Activated CD4-positive, alpha-beta memory T cell treated with anti-CD3 and anti-CD28 coated beads for 36 hours (primary cell): ENCODE measurements at regions not wholly inside any gene's neighbourhood (a gene's known extent, or its start where the extent isn't known, plus 50 kb on each side); places are given as distances from the start of the nearest gene placed in this dataset.
"Not testable (repeated sequence)": the region's sequence is repeated elsewhere in the genome, so short reads cannot be mapped to it uniquely, and the experiment has no call there.

Experiments used
- CTCF ChIA-PET: fragments of 350-600 bp; sonication (Branson Sonifier 250); formaldehyde crosslinking; loops from one replicate; lab custom pipeline; 2021; ENCODE audit warnings: antibody characterized with exemption, inconsistent platforms; lab: Charles Lee
- POLR2A ChIA-PET: fragments of 350-600 bp; sonication (Branson Sonifier 250); formaldehyde crosslinking; loops from one replicate; lab custom pipeline; 2021; ENCODE audit warnings: antibody characterized with exemption; lab: Charles Lee
- DNase-seq: peaks from one replicate; pipeline ENCODE4 v3.0.0-alpha.2; 2020
- H3K27ac Mint-ChIP-seq: one replicate; pipeline ENCODE4 v1.8.0; 2021; ENCODE audit warnings: mixed read lengths
- H3K27me3 Mint-ChIP-seq: one replicate; pipeline ENCODE4 v1.8.0; 2021; ENCODE audit warnings: mixed read lengths
- H3K36me3 Mint-ChIP-seq: one replicate; pipeline ENCODE4 v1.8.0; 2021; ENCODE audit warnings: mixed read lengths
- H3K4me1 Mint-ChIP-seq: one replicate; pipeline ENCODE4 v1.8.0; 2021; ENCODE audit warnings: low read depth, mixed read lengths
- H3K4me3 Mint-ChIP-seq: one replicate; pipeline ENCODE4 v1.8.0; 2021; ENCODE audit warnings: mild to moderate bottlenecking, mixed read lengths
- H3K9me3 Mint-ChIP-seq: one replicate; pipeline ENCODE4 v1.8.0; 2021; ENCODE audit warnings: mixed read lengths
- intact Hi-C: fragments of 100-400 bp; cut with micrococcal nuclease; formaldehyde crosslinking; loops from one replicate; pipeline ENCODE4 v1.15.1; 2023

DNA sequence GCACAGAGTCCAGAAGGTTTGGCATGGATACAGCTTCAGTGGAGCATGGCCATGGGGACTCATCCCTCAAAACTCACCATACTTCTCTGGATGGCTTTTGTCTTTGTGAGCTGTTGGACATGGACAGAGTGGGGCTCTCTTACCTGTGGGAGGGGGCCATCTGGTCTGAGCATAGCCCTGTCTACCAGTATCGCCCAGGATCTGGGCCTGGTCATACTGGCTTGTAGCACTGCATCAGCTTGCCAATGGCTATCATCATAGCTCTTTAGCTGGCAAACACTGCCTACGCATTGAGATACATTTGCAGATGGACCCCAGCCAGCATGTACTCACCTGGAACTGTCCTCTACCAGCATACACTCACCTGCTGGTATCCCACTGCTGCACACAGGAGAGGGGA is 975.2 kb upstream of the NOVA1 start:
- intact Hi-C loops, result no loop called here
- H3K4me3 Mint-ChIP-seq, result no peak overlapping the region
- CTCF ChIA-PET, result no interaction called here
- H3K36me3 Mint-ChIP-seq, result peaks cover 2% of the 10 kb centered on the region
- POLR2A ChIA-PET, result no interaction called here
- H3K4me1 Mint-ChIP-seq, result no peaks in the 10 kb centered on the region
- no peaks in the 10 kb centered on the region for H3K27me3 Mint-ChIP-seq
- H3K9me3 Mint-ChIP-seq, result peaks cover 36% of the 10 kb centered on the region
- H3K27ac Mint-ChIP-seq, result no peak overlapping the region
- no peak for DNase-seq

DNA sequence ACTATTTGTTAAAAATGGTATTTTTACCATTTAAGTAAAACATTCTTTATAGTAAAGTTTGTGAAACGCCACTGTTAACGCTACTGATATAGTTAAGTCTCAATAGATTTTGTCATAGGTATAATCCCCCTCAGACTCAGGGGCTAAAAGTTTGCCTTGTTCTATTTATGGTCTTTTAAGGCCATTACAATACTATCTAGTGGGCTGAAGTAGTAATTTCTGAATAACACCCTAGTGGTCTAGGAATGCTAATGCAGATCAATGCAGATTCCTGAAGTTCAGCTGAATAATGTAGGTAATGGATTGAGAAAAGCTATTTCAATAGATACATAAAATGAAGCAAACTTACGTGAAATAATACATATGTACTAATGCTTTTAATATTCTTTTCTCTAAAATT is 989.3 kb upstream of the NOVA1 start:
- H3K27me3 Mint-ChIP-seq, result no peaks in the 10 kb centered on the region
- no peak overlapping the region for H3K4me3 Mint-ChIP-seq
- H3K27ac Mint-ChIP-seq, result no peak overlapping the region
- CTCF ChIA-PET, result no interaction called here
- H3K36me3 Mint-ChIP-seq, result no peaks in the 10 kb centered on the region
- H3K4me1 Mint-ChIP-seq, result no peaks in the 10 kb centered on the region
- DNase-seq, result no peak
- intact Hi-C loops, result no loop called here
- peaks cover 18% of the 10 kb centered on the region for H3K9me3 Mint-ChIP-seq
- POLR2A ChIA-PET, result no interaction called here

DNA sequence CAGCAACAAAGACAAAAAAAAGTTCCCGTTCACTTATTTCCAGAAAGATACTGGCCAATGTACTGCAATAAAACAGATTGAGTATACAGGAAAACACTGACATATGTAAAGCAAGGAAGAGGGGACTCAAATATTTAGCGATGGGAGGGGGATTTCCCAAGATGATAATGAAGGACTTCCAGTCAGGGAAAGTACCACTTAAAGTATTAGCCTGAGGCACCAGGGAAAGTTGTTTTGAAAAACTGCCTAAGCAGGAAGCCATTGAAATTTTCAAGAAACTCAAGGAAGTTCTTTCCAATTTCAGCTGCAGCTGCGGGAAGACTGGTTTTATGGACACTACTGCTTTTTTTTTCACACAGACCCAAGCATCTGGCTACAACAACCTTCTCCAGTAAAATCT is 1007.4 kb upstream of the NOVA1 start:
- ChIA-PET CTCF (no interaction called here), POLR2A (no interaction called here)

DNA sequence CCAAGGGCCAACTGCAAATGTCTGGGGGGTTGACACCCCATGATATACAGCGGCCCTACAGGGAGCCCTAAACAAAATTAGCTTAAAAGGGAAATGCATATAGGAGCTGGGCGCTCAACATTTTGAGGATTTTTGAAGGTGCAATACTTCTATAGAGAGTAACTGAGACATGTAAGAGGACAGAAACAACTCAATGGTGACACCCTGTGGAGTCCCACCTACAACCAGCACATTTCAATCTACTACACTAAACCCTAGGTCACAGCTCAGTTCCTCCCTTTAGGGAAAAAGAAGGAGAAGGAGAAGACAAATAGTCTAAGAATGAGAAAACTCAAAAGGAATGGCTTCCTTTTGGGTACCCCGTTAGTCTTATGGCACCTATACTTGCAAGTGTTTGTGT is 1010.5 kb upstream of the NOVA1 start:
- ChIA-PET CTCF (no interaction called here), POLR2A (no interaction called here)
- intact Hi-C loops, result no loop called here
- DNase-seq, result no peak
- Mint-ChIP-seq H3K27ac (no peak overlapping the region), H3K4me3 (no peak overlapping the region), H3K4me1 (no peaks in the 10 kb centered on the region), H3K27me3 (no peaks in the 10 kb centered on the region), H3K36me3 (no peaks in the 10 kb centered on the region), H3K9me3 (peaks cover 32% of the 10 kb centered on the region)

More for the DNA sequence above, 1007.4 kb upstream of the NOVA1 start:
- no peaks in the 10 kb centered on the region for H3K4me1 Mint-ChIP-seq
- no peak overlapping the region for H3K27ac Mint-ChIP-seq
- intact Hi-C loops, result no loop called here
- H3K36me3 Mint-ChIP-seq, result no peaks in the 10 kb centered on the region
- DNase-seq, result no peak
- H3K4me3 Mint-ChIP-seq, result no peak overlapping the region
- peaks cover 29% of the 10 kb centered on the region for H3K9me3 Mint-ChIP-seq
- H3K27me3 Mint-ChIP-seq, result no peaks in the 10 kb centered on the region

- CTCF ChIA-PET, result no interaction called here
- no peak for DNase-seq
- Mint-ChIP-seq H3K27me3 (no peaks in the 10 kb centered on the region), H3K36me3 (no peaks in the 10 kb centered on the region), H3K4me3 (no peak overlapping the region), H3K4me1 (no peaks in the 10 kb centered on the region), H3K27ac (no peak overlapping the region), H3K9me3 (peaks cover 24% of the 10 kb centered on the region)
- intact Hi-C loops, result no loop called here
- POLR2A ChIA-PET, result no interaction called here
Measured at GRCh38 chr14:27612121-27612520, 1014.3 kb upstream of the NOVA1 start.

DNA sequence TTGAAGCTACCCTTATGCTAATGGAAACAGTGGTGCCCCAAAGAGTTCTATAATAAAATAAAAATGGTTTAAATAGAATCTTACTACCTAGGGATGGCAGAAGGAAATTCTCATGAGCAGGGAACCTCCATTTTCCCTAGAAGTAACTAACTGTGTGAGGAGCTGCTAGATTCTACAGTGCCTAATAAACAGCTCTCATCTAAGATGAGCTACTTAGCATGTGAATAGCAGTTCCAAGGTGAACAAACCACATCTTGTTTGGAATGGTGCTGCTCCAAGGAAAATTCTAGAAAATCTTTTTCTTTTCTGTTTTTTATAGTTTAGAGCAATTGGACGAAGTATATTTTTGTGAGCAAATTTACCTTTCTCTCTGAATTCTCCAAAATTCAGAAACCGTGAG is 1015.3 kb upstream of the NOVA1 start:
- Mint-ChIP-seq H3K4me1 (no peaks in the 10 kb centered on the region), H3K9me3 (peaks cover 26% of the 10 kb centered on the region), H3K36me3 (no peaks in the 10 kb centered on the region), H3K4me3 (no peak overlapping the region), H3K27me3 (no peaks in the 10 kb centered on the region), H3K27ac (no peak overlapping the region)
- intact Hi-C loops, result no loop called here
- ChIA-PET POLR2A (no interaction called here), CTCF (no interaction called here)
- DNase-seq, result no peak

DNA sequence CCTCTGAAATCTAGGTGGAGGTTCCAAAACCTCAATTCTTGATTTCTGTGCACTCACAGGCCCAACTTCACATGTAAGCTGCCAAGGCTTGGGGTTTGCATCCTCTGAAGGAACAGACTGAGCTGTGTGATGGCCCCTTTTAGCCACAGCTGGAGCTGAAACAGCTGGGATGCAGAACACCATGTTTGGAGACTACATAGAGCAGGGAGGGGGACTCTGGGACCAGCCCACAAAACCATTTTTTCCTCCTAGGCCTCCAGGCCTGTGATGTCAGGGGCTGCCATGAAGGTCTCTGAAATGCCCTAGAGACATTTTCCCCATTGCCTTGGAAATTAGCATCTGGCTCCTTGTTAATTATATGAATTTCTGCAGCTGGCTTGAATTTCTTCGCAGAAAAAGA is 1025.9 kb upstream of the NOVA1 start:
- H3K36me3 Mint-ChIP-seq, result no peaks in the 10 kb centered on the region
- H3K27ac Mint-ChIP-seq, result no peak overlapping the region
- ChIA-PET CTCF (no interaction called here), POLR2A (no interaction called here)
- DNase-seq, result no peak
- peaks cover 30% of the 10 kb centered on the region for H3K9me3 Mint-ChIP-seq
- H3K4me1 Mint-ChIP-seq, result no peaks in the 10 kb centered on the region
- intact Hi-C loops, result no loop called here
- no peaks in the 10 kb centered on the region for H3K27me3 Mint-ChIP-seq
- H3K4me3 Mint-ChIP-seq, result no peak overlapping the region

GRCh38 chr14:27634056-27634970 is 1036.5 kb upstream of the NOVA1 start:
- peaks cover 33% of the 10 kb centered on the region for H3K9me3 Mint-ChIP-seq
- ChIA-PET POLR2A (no interaction called here), CTCF (no interaction called here)
- intact Hi-C loops, result no loop called here
- no peak for DNase-seq
- no peaks in the 10 kb centered on the region for H3K4me1 Mint-ChIP-seq
- H3K27me3 Mint-ChIP-seq, result no peaks in the 10 kb centered on the region
- H3K4me3 Mint-ChIP-seq, result no peak overlapping the region
- no peaks in the 10 kb centered on the region for H3K36me3 Mint-ChIP-seq
- H3K27ac Mint-ChIP-seq, result no peak overlapping the region

GRCh38 chr14:27640688-27641087 is 1042.9 kb upstream of the NOVA1 start:
- intact Hi-C loops, H3K4me1 Mint-ChIP-seq, H3K27ac Mint-ChIP-seq, POLR2A ChIA-PET, H3K27me3 Mint-ChIP-seq, CTCF ChIA-PET, DNase-seq, H3K36me3 Mint-ChIP-seq, H3K4me3 Mint-ChIP-seq: not testable (repeated sequence)
- H3K9me3 Mint-ChIP-seq, result peaks cover 14% of the 10 kb centered on the region

DNA sequence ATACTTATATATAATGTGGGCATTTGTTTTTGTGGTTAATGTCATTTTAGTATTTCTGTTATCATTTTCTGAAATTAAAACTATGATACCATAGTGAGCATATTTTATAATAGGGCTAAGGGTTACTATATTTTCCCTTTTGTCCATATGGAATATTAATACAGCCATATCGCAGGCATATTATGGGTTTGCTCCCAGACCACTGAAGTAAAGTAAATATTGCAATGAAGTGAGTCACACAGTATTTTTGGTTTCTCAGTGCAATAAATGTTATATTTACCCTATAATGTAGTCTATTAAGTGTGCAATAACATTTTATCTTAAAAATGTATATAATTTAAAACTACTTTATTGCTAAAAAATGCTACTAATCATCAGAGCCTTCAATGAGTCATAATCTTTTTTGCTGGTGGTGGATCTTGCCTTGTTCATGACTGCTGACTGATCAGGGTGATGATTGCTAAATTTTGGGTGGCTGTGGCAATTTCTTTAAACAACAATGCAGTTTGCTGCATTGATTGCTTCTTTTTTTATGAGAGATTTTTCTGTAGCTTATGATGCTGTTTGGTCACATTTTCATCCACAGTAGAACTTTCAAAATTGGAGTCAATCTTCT is 1044.5 kb upstream of the NOVA1 start:
- H3K9me3 Mint-ChIP-seq, result peaks cover 12% of the 10 kb centered on the region
- H3K36me3 Mint-ChIP-seq, result no peaks in the 10 kb centered on the region
- ChIA-PET CTCF (no interaction called here), POLR2A (no interaction called here)
- DNase-seq, result no peak
- no peak overlapping the region for H3K27ac Mint-ChIP-seq
- no peaks in the 10 kb centered on the region for H3K27me3 Mint-ChIP-seq
- H3K4me1 Mint-ChIP-seq, result no peaks in the 10 kb centered on the region
- intact Hi-C loops, result no loop called here
- H3K4me3 Mint-ChIP-seq, result no peak overlapping the region

GRCh38 chr14:27660683-27661082 is 1062.8 kb upstream of the NOVA1 start:
- intact Hi-C loops, result no loop called here
- H3K4me1 Mint-ChIP-seq, result no peaks in the 10 kb centered on the region
- H3K9me3 Mint-ChIP-seq, result peaks cover 50% of the 10 kb centered on the region
- POLR2A ChIA-PET, result no interaction called here
- CTCF ChIA-PET, result interaction anchor here (0.7 kb wide), 1 partner anchor 426 kb away, joined by 4 read pairs; no protein-coding TSS in a partner anchor
- no peaks in the 10 kb centered on the region for H3K27me3 Mint-ChIP-seq
- no peak for DNase-seq
- no peak overlapping the region for H3K4me3 Mint-ChIP-seq
- H3K36me3 Mint-ChIP-seq, result no peaks in the 10 kb centered on the region
- H3K27ac Mint-ChIP-seq, result no peak overlapping the region

DNA sequence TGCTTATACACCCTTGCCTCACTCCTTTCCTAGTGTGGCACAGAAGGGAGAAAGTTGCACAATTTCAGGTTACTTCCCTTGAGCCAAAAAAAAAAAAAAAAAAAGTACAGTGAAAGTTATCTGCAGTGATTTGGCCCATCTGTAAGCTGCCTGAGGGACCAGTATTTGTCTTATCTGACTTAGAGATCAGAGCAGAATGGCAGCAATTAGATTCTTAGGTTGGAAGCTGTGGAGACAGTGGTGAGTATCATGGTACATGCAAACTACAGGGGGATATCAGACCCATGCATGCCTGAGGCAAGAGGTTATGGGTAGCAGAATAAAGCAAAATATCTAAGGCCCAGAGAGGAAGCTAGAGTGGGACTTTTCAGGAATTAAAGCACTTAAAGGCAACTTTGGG is 1070.7 kb upstream of the NOVA1 start:
- Mint-ChIP-seq H3K9me3 (peaks cover 41% of the 10 kb centered on the region), H3K4me1 (no peaks in the 10 kb centered on the region), H3K4me3 (no peak overlapping the region), H3K36me3 (no peaks in the 10 kb centered on the region), H3K27me3 (no peaks in the 10 kb centered on the region), H3K27ac (no peak overlapping the region)
- intact Hi-C loops, result no loop called here
- ChIA-PET CTCF (no interaction called here), POLR2A (no interaction called here)
- no peak for DNase-seq

DNA sequence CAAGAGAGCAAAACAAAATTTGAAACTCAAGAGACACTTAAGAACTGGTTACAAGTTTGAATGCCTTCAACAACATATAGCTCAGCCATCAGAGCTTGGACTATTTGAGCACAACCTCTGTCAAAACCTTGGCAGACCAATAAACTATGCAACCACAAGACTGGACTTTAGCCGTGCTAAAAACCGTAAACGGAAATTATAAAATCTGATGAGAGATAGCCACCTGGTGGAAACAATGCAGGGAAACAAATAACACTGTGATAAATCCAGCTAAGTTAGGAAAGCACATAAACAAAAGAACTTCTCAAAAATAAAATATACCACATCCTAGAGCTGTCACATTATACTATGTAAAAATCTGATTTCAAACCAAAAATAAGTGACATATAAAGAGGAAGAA is 1074.2 kb upstream of the NOVA1 start:
- Mint-ChIP-seq H3K4me1 (no peaks in the 10 kb centered on the region), H3K36me3 (no peaks in the 10 kb centered on the region), H3K27ac (no peak overlapping the region), H3K4me3 (no peak overlapping the region), H3K9me3 (peaks cover 26% of the 10 kb centered on the region), H3K27me3 (no peaks in the 10 kb centered on the region)
- DNase-seq, result no peak
- ChIA-PET POLR2A (no interaction called here), CTCF (no interaction called here)
- intact Hi-C loops, result no loop called here
